ENCODE measurements at regions not wholly inside any gene's neighbourhood (a gene's known extent, or its start where the extent isn't known, plus 50 kb on each side); places are given as distances from the start of the nearest gene placed in this dataset.

GRCh38 chr1:31507221-31507620 is 69.1 kb upstream of the TINAGL1 start:
- TF ChIP-seq CTCF (IDR thresholded peaks at IDR 0.05): no peak

DNA sequence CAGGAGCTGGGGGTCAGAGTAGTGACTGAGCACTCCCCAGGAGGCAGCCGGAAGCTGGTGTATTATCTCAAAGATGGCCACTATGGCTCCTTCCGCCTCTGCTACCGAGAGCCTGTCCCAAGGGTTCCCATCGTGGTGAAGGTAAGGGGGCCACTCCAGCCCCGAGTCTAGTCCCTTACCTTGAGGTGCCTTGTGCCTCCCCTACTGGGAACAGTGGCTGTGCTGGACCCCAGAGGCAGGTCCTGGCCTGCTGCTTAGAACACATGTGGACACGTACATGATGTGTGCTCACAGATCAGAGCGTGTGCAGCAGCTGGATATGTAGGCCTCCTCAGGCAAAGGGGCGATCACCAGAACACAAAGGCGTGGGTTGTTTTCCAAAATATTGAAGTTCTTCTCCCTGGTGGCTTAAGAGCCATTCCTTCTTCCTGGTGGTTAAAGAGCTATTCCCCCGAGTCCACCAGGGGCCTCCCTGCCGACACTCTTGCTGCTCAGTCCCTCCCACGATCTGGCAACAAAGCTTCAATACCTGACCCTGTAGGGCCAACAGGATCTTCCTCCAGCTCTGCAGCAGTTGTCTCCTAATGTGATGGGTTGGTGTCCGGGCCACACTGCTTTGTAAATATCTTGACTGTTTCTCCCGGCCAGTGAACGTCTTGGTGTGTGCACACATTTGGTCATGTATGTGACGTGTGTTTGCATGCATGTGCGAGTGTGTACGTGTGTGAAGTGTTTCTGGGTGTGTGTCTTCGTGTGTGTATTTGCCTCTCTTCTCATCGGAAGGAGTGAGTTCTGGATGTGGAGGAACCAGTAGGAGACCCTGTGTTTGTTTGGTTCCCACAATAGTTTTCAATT is 68.4 kb upstream of the TINAGL1 start:
- Histone ChIP-seq H3K4me1 (no peaks in the 10 kb centered on the region), H3K36me3 (no peaks in the 10 kb centered on the region), H3K4me3 (no peak overlapping the region), H3K27me3 (peaks cover 0 to 26% (median 21%) of the 10 kb centered on the region in 7 donors), H3K27ac (no peak overlapping the region), H3K9me3 (no peaks in the 10 kb centered on the region)
- intact Hi-C loops (cut with DNase I): no loop called here
- 69 to 81% methylated on average over 20 of the region's 20 CpGs for WGBS, 2 donors
- ATAC-seq (no peak), DNase-seq (no peak)
- TF ChIP-seq CTCF (IDR thresholded peaks at IDR 0.05): no peak

More at GRCh38 chr1:31507221-31507620, 69.1 kb upstream of the TINAGL1 start:
- intact Hi-C loops (cut with DNase I): no loop called here
- WGBS, 2 donors: 77 to 78% methylated on average over 9 of the region's 9 CpGs
- Histone ChIP-seq H3K4me3 (no peak overlapping the region), H3K27ac (no peak overlapping the region), H3K27me3 (peaks cover 0 to 31% (median 22%) of the 10 kb centered on the region in 7 donors), H3K4me1 (no peaks in the 10 kb centered on the region), H3K9me3 (no peaks in the 10 kb centered on the region), H3K36me3 (no peaks in the 10 kb centered on the region)
- ATAC-seq (peak in 1 of 8 donors; percentile 16), DNase-seq (no peak)

GRCh38 chr1:31509124-31510072 is 66.9 kb upstream of the TINAGL1 start:
- H3K27me3 ChIP-seq: peaks cover 0 to 18% (median 9%) of the 10 kb centered on the region in 7 donors
- no peaks in the 10 kb centered on the region for H3K9me3 ChIP-seq
- TF ChIP-seq CTCF (IDR thresholded peaks at IDR 0.05): no peak
- H3K27ac ChIP-seq: no peak overlapping the region
- H3K4me1 ChIP-seq: no peaks in the 10 kb centered on the region
- WGBS, 2 donors: 89 to 90% methylated on average over 7 of the region's 7 CpGs
- no peak for DNase-seq
- H3K4me3 ChIP-seq: no peak overlapping the region
- no peaks in the 10 kb centered on the region for H3K36me3 ChIP-seq
- no peak for ATAC-seq
- intact Hi-C loops (cut with DNase I): no loop called here

DNA sequence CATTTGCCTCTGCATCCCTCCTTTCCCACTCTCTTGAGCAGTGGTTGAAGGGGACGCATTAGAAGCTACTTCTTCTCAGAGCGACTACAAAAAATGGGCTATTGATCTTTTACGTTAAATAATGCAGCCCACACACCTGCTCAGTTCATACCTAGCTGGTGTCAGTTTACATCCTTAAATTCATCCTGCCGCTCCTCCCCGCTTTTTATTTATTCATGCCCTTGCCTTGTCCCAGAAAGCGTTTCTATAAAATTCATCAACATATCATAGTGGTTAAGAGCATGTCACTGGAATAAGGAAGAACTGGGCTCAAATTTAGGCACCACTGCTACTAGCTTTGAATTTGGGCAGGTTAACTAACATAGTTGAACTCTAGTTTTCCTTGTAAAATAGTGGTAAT is 66.0 kb upstream of the TINAGL1 start:
- no peak for TF ChIP-seq CTCF (IDR thresholded peaks at IDR 0.05)
- peaks cover 0 to 13% (median 7%) of the 10 kb centered on the region in 7 donors for H3K27me3 ChIP-seq
- no peak overlapping the region for H3K4me3 ChIP-seq
- H3K36me3 ChIP-seq: no peaks in the 10 kb centered on the region
- no peak for ATAC-seq
- intact Hi-C loops (cut with DNase I): no loop called here
- DNase-seq: no peak
- no peaks in the 10 kb centered on the region for H3K9me3 ChIP-seq
- no peaks in the 10 kb centered on the region for H3K4me1 ChIP-seq
- WGBS, 2 donors: 87 to 94% methylated on average over 6 of the region's 6 CpGs
- no peak overlapping the region for H3K27ac ChIP-seq

Measured in heart right ventricle (tissue), 16 donors.